ENCODE measurements at regions not wholly inside any gene's neighbourhood (a gene's known extent, or its start where the extent isn't known, plus 50 kb on each side); places are given as distances from the start of the nearest gene placed in this dataset.
"Not testable (repeated sequence)": the region's sequence is repeated elsewhere in the genome, so short reads cannot be mapped to it uniquely, and the experiment has no call there.

DNA sequence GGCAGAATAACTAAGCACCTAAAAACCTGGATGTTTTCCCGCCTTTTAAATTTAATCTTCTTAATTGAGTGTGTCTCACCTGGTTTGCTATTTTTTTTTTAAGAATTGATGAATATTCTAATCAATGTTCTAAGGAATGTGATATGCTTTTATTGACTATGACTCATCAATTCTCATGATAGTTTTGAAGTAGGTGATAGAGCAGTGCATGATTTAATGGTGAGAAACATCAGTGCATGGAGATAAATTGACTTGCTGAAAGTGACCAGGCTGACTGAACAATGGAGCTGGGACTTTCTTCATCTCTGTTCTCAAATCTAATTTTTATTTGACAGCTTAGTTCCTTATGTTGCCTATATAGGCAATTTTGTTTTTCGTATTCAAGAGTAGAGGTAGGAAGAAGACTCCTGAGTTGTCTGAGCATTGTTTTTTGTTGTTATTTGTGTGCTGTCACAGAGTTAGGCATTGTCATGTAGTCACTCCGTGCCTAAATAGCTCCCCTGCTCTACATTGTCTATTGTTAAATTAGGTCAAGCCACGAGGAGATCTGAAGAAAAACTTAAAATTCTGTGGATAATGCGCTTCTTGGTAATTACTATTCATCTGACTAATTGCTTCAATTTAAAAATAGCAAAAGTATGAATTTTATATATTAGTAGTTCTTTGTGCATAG is 59.0 kb upstream of the NUTM2F start:
- intact Hi-C loops (cut with DNase I); H3K36me3 ChIP-seq; H3K27ac ChIP-seq; ATAC-seq; H3K27me3 ChIP-seq; DNase-seq; H3K4me3 ChIP-seq; H3K9me3 ChIP-seq; H3K4me1 ChIP-seq: not testable (repeated sequence)

DNA sequence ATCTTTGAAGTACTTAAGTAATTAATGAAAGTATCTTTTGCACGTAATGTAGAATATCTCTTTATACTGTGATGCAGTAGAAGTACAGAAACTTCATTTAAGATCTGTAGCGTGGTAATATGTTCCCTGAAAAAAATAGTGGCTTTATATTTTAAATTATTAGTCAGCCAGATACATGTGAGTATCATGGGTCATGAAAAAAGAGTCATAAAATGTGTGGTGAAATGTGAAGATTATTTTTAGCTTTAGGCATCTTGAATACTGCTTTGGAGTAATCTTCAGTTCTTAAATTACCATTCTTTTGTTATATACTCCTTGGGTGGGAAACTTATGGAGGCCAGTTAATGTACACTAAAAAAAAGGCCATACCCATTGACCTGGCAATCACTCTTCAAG is 59.6 kb upstream of the NUTM2F start:
- H3K4me1 ChIP-seq; intact Hi-C loops (cut with DNase I); H3K9me3 ChIP-seq; H3K27me3 ChIP-seq; H3K36me3 ChIP-seq; H3K27ac ChIP-seq; H3K4me3 ChIP-seq; DNase-seq; ATAC-seq: not testable (repeated sequence)

GRCh38 chr9:94390425-94391098 is 62.1 kb upstream of the NUTM2F start:
- H3K4me3 ChIP-seq, ATAC-seq, DNase-seq: not testable (repeated sequence)

DNA sequence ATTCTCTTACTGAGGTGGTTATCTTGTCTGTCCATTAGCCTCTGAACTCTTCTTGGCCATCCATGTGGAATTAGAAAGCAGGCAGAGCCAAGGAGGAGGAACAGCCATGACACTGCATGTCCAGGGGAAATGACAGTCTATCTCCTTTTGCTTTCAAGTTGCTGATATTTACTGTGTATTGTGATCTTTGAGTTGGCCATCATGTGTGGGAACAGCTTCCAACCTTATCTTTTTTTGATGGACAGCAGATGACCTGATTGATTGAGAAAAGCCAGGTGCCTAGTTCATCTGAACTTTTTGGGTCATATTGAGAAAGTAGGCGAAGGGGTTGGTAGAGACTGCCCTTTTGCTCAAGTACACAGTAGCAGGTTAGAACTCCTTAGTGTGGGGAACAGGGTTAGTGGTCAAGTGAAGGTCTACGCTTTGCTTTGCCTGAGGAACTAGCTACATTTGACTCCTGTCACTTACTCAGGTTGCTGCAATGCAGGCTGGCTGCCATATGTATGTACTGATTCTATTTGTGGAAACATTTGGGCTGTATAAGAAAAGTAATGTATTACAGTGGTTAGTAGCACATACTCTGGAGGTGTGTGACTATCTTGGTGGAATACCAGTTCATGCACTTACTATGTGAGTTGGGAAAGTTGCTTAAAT is 64.7 kb upstream of the NUTM2F start:
- ATAC-seq; H3K36me3 ChIP-seq; DNase-seq; H3K27me3 ChIP-seq; H3K4me3 ChIP-seq; H3K27ac ChIP-seq; H3K9me3 ChIP-seq; intact Hi-C loops (cut with DNase I); H3K4me1 ChIP-seq: not testable (repeated sequence)

More at GRCh38 chr9:94390425-94391098, 62.1 kb upstream of the NUTM2F start:
- H3K4me1 ChIP-seq; intact Hi-C loops (cut with DNase I); H3K27ac ChIP-seq; H3K27me3 ChIP-seq; H3K36me3 ChIP-seq; H3K9me3 ChIP-seq: not testable (repeated sequence)

DNA sequence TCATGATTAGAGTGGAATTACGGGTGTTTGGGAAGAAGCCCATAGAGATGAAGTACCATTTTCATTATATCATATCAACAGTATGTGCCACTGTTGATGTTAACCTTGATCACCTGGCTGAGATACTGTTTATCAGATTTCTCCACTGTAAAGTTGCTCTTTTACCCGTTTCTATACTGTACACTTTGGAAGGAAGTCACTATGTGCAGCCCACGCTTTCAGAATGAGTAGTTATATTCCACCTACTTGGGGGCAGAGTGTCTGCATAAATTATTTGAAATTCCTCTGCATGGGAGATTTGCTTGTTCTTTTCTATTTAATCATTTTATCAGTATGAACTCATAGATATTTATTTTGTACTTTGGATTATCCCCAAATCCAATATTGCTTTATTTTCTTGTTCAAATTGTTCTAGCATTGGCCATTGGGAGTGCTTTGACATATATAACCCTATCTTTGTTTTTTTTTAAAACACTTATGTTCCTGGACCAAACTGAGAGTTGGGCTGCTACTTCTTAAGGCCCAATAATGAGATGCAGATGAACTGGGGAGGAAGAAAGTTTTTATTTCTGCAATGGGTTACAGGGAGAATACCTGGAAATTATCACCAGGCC is 69.4 kb upstream of the NUTM2F start:
- H3K4me3 ChIP-seq; H3K27me3 ChIP-seq; H3K36me3 ChIP-seq; intact Hi-C loops (cut with DNase I); H3K4me1 ChIP-seq; ATAC-seq; H3K9me3 ChIP-seq; H3K27ac ChIP-seq; DNase-seq: not testable (repeated sequence)

DNA sequence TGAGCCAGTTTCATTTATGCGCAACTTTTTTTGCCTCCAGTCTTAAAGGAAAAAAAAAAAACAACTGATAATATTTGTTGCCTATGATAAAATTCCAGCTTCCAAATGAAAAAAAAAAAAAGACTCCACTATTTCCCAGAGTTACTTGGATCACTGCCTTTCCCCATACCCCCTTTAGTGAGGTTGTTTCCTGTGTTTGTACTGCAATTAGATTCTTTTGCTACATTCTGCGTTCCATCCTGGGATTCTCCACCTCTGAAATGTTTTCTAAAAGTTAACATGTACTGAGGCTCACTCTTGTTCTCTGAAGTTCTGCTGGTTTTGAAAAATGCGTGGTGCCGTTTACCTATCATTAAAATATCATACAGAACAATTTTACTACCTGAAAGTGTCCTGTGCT is 72.0 kb upstream of the NUTM2F start:
- H3K27me3 ChIP-seq; intact Hi-C loops (cut with DNase I); H3K4me1 ChIP-seq: not testable (repeated sequence)

GRCh38 chr9:94402795-94403194 is 74.4 kb upstream of the NUTM2F start:
- H3K9me3 ChIP-seq; ATAC-seq; H3K27ac ChIP-seq; H3K27me3 ChIP-seq; DNase-seq; H3K36me3 ChIP-seq; intact Hi-C loops (cut with DNase I); H3K4me3 ChIP-seq; H3K4me1 ChIP-seq: not testable (repeated sequence)

More for the DNA sequence above, 72.0 kb upstream of the NUTM2F start:
- not testable (repeated sequence) for H3K9me3 ChIP-seq, ATAC-seq, H3K36me3 ChIP-seq, H3K4me3 ChIP-seq, H3K27ac ChIP-seq, DNase-seq

GRCh38 chr9:94403571-94403970 is 75.1 kb upstream of the NUTM2F start:
- H3K27me3 ChIP-seq; H3K36me3 ChIP-seq; H3K4me1 ChIP-seq; H3K4me3 ChIP-seq; intact Hi-C loops (cut with DNase I); ATAC-seq; H3K27ac ChIP-seq; H3K9me3 ChIP-seq; DNase-seq: not testable (repeated sequence)

- H3K27me3 ChIP-seq, H3K27ac ChIP-seq: not testable (repeated sequence)
These were observed 85.2 kb upstream of the NUTM2F start for GRCh38 chr9:94413665-94414064.

DNA sequence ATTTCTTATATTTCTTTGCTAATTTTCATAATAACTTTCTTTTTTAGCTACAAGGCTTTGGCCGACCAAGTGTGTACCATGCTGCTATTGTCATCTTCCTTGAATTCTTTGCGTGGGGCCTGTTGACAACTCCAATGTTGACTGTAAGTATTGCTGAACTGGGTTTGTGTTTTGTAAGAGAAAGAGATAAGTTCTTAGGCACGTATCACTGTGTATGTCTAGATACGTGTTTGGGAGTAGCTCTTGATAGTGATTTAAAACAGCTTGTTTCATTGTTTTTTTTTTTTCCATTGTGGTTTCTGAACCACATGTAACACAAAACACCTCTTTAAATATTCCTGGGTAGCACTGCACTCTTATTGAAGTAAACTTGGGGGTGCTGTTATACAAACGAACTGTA is 86.7 kb upstream of the NUTM2F start:
- intact Hi-C loops (cut with DNase I); DNase-seq; H3K27ac ChIP-seq; H3K4me3 ChIP-seq; ATAC-seq; H3K27me3 ChIP-seq; H3K9me3 ChIP-seq; H3K4me1 ChIP-seq: not testable (repeated sequence)
- H3K36me3 ChIP-seq, result peaks cover 10% of the 10 kb centered on the region

More at GRCh38 chr9:94413665-94414064, 85.2 kb upstream of the NUTM2F start:
- peaks cover 10% of the 10 kb centered on the region for H3K36me3 ChIP-seq
- DNase-seq; H3K4me1 ChIP-seq; H3K9me3 ChIP-seq; intact Hi-C loops (cut with DNase I); H3K4me3 ChIP-seq; ATAC-seq: not testable (repeated sequence)

DNA sequence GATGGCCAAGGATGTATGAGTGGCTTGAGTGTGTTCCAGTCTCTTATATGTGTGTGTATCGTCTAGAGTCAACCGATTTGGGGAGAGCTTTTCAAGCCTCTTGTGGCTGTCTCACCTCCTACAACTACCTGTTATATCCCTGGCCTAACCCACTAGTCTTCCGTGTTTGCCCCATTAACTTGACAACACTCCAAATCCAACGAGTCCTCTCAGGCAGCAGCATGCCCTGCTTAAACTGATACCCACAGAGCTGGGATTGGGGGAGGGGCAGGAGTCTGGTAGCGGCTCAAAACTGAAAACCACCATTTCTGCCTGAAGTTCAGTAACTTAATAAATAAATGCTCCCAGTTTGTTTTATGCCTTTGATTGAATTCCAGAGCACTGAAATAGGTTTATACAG is 91.7 kb upstream of the NUTM2F start:
- H3K27ac ChIP-seq; H3K4me1 ChIP-seq; H3K4me3 ChIP-seq; DNase-seq; intact Hi-C loops (cut with DNase I); H3K27me3 ChIP-seq; H3K9me3 ChIP-seq: not testable (repeated sequence)
- peak; percentile 38 for ATAC-seq
- peaks cover 10% of the 10 kb centered on the region for H3K36me3 ChIP-seq

GRCh38 chr9:94421951-94422350 is 93.5 kb upstream of the NUTM2F start:
- H3K27me3 ChIP-seq; DNase-seq; H3K4me3 ChIP-seq; ATAC-seq; H3K36me3 ChIP-seq; H3K9me3 ChIP-seq; intact Hi-C loops (cut with DNase I); H3K27ac ChIP-seq; H3K4me1 ChIP-seq: not testable (repeated sequence)

DNA sequence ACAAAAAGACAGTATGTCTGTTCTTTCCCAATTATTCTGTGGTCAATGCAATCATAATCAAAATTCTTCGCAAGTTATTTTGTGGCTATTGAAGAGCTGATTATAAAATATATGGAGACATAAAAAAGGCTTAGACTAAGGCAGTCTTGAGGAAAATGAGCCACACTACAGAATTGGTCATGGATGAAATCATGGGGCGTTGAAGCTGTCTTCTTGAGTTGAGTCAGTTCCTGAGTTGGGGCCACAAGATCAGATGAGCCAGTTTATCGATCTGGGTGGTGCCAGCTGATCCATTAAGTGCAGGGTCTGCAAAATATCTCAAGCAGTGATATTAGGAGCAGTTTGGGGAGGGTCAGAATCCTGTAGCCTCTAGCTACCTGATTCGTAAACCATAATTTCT is 96.9 kb upstream of the NUTM2F start:
- H3K36me3 ChIP-seq; H3K27ac ChIP-seq; H3K4me1 ChIP-seq; H3K9me3 ChIP-seq; H3K4me3 ChIP-seq; ATAC-seq; H3K27me3 ChIP-seq; intact Hi-C loops (cut with DNase I); DNase-seq: not testable (repeated sequence)

- DNase-seq; H3K27ac ChIP-seq; H3K4me1 ChIP-seq; H3K4me3 ChIP-seq; intact Hi-C loops (cut with DNase I); H3K27me3 ChIP-seq; H3K36me3 ChIP-seq; ATAC-seq; H3K9me3 ChIP-seq: not testable (repeated sequence)
These were observed 108.7 kb upstream of the NUTM2F start for GRCh38 chr9:94437128-94437527.

Measured in upper lobe of right lung (tissue), 1 donor.